Osteoblast (primary cell): ENCODE measurements at regions not wholly inside any gene's neighbourhood (a gene's known extent, or its start where the extent isn't known, plus 50 kb on each side); places are given as distances from the start of the nearest gene placed in this dataset.
"Not testable (repeated sequence)": the region's sequence is repeated elsewhere in the genome, so short reads cannot be mapped to it uniquely, and the experiment has no call there.

ENCODE experiments used
- DNase-seq: peaks from one replicate; pipeline ENCODE4 v3.0.0; 2011; ENCODE audit warnings: low spot score, mixed read lengths; ENCODE audit not compliant: insufficient read length; ENCODE audit errors: missing footprints
- H2AFZ ChIP-seq: 2 replicates; pipeline ENCODE4 v1.6.0; 2011; ENCODE audit warnings: mild to moderate bottlenecking, low read length
- H3K27ac ChIP-seq: 2 replicates; pipeline ENCODE4 v1.5.1; 2011; ENCODE audit warnings: mild to moderate bottlenecking, low read depth, low read length, moderate library complexity
- H3K27me3 ChIP-seq: 2 replicates; pipeline ENCODE4 v1.6.0; 2012; ENCODE audit warnings: mild to moderate bottlenecking, control low read depth, inconsistent platforms, low read length, moderate library complexity; ENCODE audit not compliant: insufficient read depth
- H3K36me3 ChIP-seq: 2 replicates; pipeline ENCODE4 v1.5.1; 2011; ENCODE audit warnings: mild to moderate bottlenecking, low read length, control low read depth, moderate library complexity; ENCODE audit not compliant: insufficient read depth
- H3K4me1 ChIP-seq: 2 replicates; pipeline ENCODE4 v1.5.1; 2011; ENCODE audit warnings: mild to moderate bottlenecking, low read length, control low read depth, moderate library complexity; ENCODE audit not compliant: insufficient read depth
- H3K4me2 ChIP-seq: 2 replicates; pipeline ENCODE4 v1.6.0; 2011; ENCODE audit warnings: mild to moderate bottlenecking, low read length; ENCODE audit not compliant: insufficient read depth
- H3K4me3 ChIP-seq: fragments of 200-600 bp; sonication (generic); 3 replicates; pipeline ENCODE4 v1.5.1; 2012; ENCODE audit warnings: mild to moderate bottlenecking, low read length, inconsistent platforms; ENCODE audit not compliant: insufficient read depth
- H3K79me2 ChIP-seq: 2 replicates; pipeline ENCODE4 v1.6.0; 2012; ENCODE audit warnings: mild to moderate bottlenecking, low read length, control low read depth, inconsistent platforms; ENCODE audit not compliant: insufficient read depth
- H3K9me3 ChIP-seq: 2 replicates; pipeline ENCODE4 v1.5.1; 2011; ENCODE audit warnings: low read depth, low read length, control low read depth
- H4K20me1 ChIP-seq: 2 replicates; pipeline ENCODE4 v1.6.0; 2012; ENCODE audit warnings: mild to moderate bottlenecking, low read length, control low read depth; ENCODE audit not compliant: insufficient read depth
- CTCF ChIP-seq: IDR thresholded peaks from 2 replicates; pipeline ENCODE4 v1.5.1; 2011; ENCODE audit warnings: mild to moderate bottlenecking, low read depth, low read length, moderate library complexity; ENCODE audit errors: extremely low read depth

- Histone ChIP-seq H2AFZ (no peak overlapping the region), H3K4me2 (no peak overlapping the region), H3K27me3 (peaks cover 9% of the 10 kb centered on the region), H3K9me3 (no peaks in the 10 kb centered on the region), H4K20me1 (no peaks in the 10 kb centered on the region), H3K36me3 (no peaks in the 10 kb centered on the region), H3K4me1 (no peaks in the 10 kb centered on the region), H3K27ac (no peak overlapping the region), H3K79me2 (no peaks in the 10 kb centered on the region), H3K4me3 (no peak overlapping the region)
- TF ChIP-seq CTCF = no peak
- no peak for DNase-seq
Observed at GRCh38 chrX:952816-953215, 259.6 kb downstream of the CRLF2 start.

GRCh38 chrX:947262-947661, 265.2 kb downstream of the CRLF2 start:
- H3K4me2 ChIP-seq, H3K27ac ChIP-seq, H3K9me3 ChIP-seq, H3K4me1 ChIP-seq, H4K20me1 ChIP-seq, H2AFZ ChIP-seq, H3K27me3 ChIP-seq, H3K36me3 ChIP-seq, H3K4me3 ChIP-seq, H3K79me2 ChIP-seq, DNase-seq: not testable (repeated sequence)

GRCh38 chrX:943035-943434, 269.4 kb downstream of the CRLF2 start:
- Histone ChIP-seq H3K9me3 (no peaks in the 10 kb centered on the region), H4K20me1 (no peaks in the 10 kb centered on the region), H3K79me2 (no peaks in the 10 kb centered on the region), H3K4me3 (no peak overlapping the region), H3K4me1 (no peaks in the 10 kb centered on the region), H3K27me3 (peaks cover 15% of the 10 kb centered on the region), H3K4me2 (no peak overlapping the region), H3K27ac (no peak overlapping the region), H3K36me3 (no peaks in the 10 kb centered on the region), H2AFZ (no peak overlapping the region)
- DNase-seq = no peak
- TF ChIP-seq CTCF = no peak

GRCh38 chrX:940691-941090, 271.8 kb downstream of the CRLF2 start:
- TF ChIP-seq CTCF = no peak
- no peak for DNase-seq
- no peaks in the 10 kb centered on the region for H4K20me1 ChIP-seq

More at GRCh38 chrX:940691-941090, 271.8 kb downstream of the CRLF2 start:
- no peaks in the 10 kb centered on the region for H3K4me1 ChIP-seq
- no peak overlapping the region for H3K4me3 ChIP-seq
- no peaks in the 10 kb centered on the region for H3K9me3 ChIP-seq
- H3K4me2 ChIP-seq = no peak overlapping the region
- no peak overlapping the region for H2AFZ ChIP-seq
- H3K79me2 ChIP-seq = no peaks in the 10 kb centered on the region
- no peak overlapping the region for H3K27ac ChIP-seq
- no peaks in the 10 kb centered on the region for H3K36me3 ChIP-seq
- peaks cover 16% of the 10 kb centered on the region for H3K27me3 ChIP-seq
